Left ventricle myocardium inferior (tissue), 1 donor: ENCODE measurements at regions not wholly inside any gene's neighbourhood (a gene's known extent, or its start where the extent isn't known, plus 50 kb on each side); places are given as distances from the start of the nearest gene placed in this dataset.

Source experiments
- DNase-seq: peaks from one replicate; pipeline ENCODE4 v3.0.0-alpha.2; 2020
- H3K27ac ChIP-seq: fragments of 200-600 bp; replicated peaks from 2 replicates; pipeline ENCODE4 v1.8.0; 2021
- H3K27me3 ChIP-seq: fragments of 200-600 bp; 2 replicates; pipeline ENCODE4 v1.8.0; 2021; ENCODE audit warnings: low read depth
- H3K36me3 ChIP-seq: fragments of 200-600 bp; 2 replicates; pipeline ENCODE4 v1.8.0; 2021
- H3K4me1 ChIP-seq: fragments of 200-600 bp; 2 replicates; pipeline ENCODE4 v1.8.0; 2021
- H3K4me3 ChIP-seq: fragments of 200-600 bp; 2 replicates; pipeline ENCODE4 v1.8.0; 2021; ENCODE audit warnings: mild to moderate bottlenecking, moderate library complexity
- H3K9me3 ChIP-seq: fragments of 200-600 bp; replicated peaks from 2 replicates; pipeline ENCODE4 v1.8.0; 2021
- intact Hi-C: fragments of 100-400 bp; cut with micrococcal nuclease; formaldehyde crosslinking; loops from one replicate; pipeline ENCODE4 v1.11.0; 2022
- TF ChIP-seq, protein P1 (sequence below): fragments of 200-600 bp; IDR thresholded peaks from 2 replicates; pipeline ENCODE4 v1.8.0; 2021; ENCODE audit warnings: antibody characterized with exemption, mild to moderate bottlenecking, borderline replicate concordance
- donor health status: DM: no; HTN: yes; CAD: no; lungs with severe emphysema.

DNA sequence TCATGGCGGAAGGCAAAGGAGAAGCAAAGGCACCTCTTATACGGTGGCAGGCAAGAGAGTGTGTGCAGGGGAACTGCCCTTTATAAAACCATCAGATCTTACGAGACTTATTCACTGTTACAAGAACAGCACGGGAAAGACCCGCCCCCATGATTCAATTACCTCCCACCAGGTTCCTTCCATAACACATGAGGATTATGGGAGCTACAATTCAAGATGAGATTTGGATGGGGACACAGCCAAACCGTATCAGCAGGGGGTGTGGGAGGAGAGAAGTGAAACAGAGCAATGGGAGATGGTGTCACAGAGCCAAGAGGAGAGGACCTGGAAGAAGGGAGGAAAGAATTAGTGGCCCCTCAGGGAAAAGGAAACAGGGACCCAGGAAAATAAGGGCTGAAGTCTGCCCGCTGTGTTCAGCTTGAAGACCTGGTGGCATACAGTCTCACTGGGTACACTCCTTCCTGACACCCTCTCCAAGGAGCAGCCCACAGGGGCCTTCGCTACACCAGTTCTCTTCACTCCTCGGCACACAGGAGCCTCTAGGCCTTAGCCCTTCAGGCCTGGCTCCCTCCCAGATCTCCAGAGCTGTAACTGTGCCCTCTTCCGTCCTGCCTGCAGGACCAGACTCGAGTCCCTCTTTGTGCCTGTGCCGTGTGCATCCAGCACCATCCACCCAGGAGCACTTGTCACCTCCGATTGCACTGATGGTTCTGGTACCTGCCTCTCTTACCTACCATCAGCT is 262.1 kb downstream of the EIPR1 start:
- intact Hi-C loops: no loop called here
- Histone ChIP-seq H3K9me3 (peaks cover 5% of the 10 kb centered on the region), H3K27me3 (peaks cover 26% of the 10 kb centered on the region), H3K4me3 (no peak overlapping the region), H3K4me1 (no peaks in the 10 kb centered on the region), H3K27ac (no peak overlapping the region), H3K36me3 (no peaks in the 10 kb centered on the region)
- no peak for DNase-seq
- TF ChIP-seq, protein P1, sequence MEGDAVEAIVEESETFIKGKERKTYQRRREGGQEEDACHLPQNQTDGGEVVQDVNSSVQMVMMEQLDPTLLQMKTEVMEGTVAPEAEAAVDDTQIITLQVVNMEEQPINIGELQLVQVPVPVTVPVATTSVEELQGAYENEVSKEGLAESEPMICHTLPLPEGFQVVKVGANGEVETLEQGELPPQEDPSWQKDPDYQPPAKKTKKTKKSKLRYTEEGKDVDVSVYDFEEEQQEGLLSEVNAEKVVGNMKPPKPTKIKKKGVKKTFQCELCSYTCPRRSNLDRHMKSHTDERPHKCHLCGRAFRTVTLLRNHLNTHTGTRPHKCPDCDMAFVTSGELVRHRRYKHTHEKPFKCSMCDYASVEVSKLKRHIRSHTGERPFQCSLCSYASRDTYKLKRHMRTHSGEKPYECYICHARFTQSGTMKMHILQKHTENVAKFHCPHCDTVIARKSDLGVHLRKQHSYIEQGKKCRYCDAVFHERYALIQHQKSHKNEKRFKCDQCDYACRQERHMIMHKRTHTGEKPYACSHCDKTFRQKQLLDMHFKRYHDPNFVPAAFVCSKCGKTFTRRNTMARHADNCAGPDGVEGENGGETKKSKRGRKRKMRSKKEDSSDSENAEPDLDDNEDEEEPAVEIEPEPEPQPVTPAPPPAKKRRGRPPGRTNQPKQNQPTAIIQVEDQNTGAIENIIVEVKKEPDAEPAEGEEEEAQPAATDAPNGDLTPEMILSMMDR: no peak

DNA sequence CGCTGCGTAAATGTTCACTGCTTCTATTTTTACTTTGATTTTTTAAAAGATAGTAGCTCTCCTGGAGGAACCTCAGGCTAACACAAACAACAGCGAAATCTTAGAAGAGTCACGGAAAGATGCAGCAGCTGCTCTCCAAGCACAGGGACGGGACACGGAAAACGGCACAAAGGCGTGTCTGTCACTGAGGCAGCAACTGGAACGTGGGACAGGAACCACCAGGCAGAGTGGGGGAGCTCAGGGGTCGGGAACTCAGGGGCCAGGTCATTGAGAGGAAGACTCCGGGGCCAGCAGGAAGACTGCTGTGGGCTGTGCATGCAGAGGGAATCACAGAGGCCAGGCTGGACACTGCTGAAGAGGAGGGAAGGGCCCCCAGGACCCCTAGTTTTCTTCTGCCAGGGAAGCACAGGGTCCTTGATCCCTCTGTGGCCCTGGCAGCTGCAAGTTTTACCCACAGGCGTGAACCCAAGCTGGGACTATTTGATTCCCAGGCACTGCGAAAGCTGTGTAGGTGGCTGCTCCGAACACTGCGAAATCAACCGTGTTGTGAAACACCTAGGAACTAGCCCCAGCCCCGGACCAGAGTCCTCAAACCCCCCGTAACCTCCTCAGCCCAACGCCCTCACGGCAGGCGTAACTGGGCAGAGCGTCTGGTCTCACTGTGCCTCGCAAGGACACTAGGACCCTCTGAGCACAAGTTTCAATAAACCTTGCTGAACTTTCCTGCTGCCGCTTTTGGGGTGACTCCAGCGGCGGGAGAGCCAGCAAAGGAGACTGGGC is 263.0 kb downstream of the EIPR1 start:
- intact Hi-C loops: no loop called here
- no peaks in the 10 kb centered on the region for H3K36me3 ChIP-seq
- DNase-seq: no peak
- peaks cover 26% of the 10 kb centered on the region for H3K27me3 ChIP-seq
- H3K4me3 ChIP-seq: no peak overlapping the region
- H3K9me3 ChIP-seq: no peaks in the 10 kb centered on the region
- H3K27ac ChIP-seq: no peak overlapping the region
- TF ChIP-seq, protein P1: no peak
- H3K4me1 ChIP-seq: no peaks in the 10 kb centered on the region

DNA sequence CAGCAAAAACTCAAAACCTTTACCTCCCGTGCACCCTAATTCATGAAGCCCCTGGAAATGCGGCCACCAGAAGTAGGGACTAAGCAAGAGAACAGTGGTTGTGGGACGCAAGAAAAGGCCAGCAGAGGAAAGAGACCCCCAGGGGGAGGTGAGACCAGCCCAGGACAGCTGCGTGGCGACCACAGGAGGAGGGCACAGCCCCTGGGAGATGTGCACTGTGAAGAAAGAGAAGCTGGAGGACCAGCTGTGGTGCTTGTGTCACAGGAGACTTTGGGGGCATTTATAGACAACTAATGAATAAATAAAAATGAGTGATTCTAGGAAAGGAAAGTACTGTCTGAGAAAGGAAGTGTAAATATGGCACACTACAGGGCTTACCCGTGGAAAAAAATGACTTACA is 263.8 kb downstream of the EIPR1 start:
- intact Hi-C loops: no loop called here
- DNase-seq: no peak
- Histone ChIP-seq H3K4me1 (no peaks in the 10 kb centered on the region), H3K27me3 (peaks cover 26% of the 10 kb centered on the region), H3K4me3 (no peak overlapping the region), H3K36me3 (no peaks in the 10 kb centered on the region), H3K27ac (no peak overlapping the region), H3K9me3 (no peaks in the 10 kb centered on the region)
- TF ChIP-seq, protein P1: no peak

DNA sequence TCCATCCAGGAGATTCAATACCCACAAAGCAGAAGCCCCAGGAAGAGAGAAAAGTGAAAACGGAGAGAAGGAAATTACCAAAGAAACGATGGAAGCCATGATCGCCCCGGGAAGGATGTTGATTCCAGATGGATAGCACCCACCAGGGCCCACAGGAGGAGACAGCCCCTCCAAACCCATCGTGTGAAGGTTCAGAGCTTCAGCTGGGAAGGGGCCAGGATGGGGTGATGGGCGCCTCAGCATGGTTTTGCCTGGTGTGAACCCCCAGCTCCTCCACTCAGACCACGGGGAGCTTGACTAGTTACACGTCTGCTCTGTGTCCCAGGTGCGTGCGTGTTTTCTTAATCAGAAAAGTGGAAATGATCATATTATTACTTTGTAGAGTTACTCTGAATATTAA is 264.5 kb downstream of the EIPR1 start:
- no peak overlapping the region for H3K4me3 ChIP-seq
- no peaks in the 10 kb centered on the region for H3K9me3 ChIP-seq
- no peak overlapping the region for H3K27ac ChIP-seq
- H3K36me3 ChIP-seq: no peaks in the 10 kb centered on the region
- H3K4me1 ChIP-seq: no peaks in the 10 kb centered on the region
- TF ChIP-seq, protein P1: no peak
- no peak for DNase-seq
- H3K27me3 ChIP-seq: peaks cover 22% of the 10 kb centered on the region
- intact Hi-C loops: no loop called here

DNA sequence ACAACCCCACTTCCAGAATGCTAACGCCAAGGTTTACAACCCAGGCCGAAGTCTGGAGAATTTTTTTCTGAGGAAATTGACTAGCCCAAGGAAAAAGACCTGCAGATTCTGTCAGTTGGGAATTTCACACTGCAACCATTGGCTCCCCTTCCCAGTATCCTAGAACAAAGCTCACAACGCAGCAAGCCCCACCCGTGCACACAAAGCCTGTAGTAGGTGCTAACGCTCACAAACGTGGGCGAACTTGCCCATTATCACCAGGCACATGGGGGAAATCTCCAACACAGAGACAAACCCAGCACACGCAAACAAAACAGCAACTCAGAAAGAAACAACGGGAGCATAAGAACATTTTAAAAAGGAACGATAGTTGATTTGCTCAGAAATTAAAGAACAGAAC is 265.1 kb downstream of the EIPR1 start:
- Histone ChIP-seq H3K27me3 (peaks cover 22% of the 10 kb centered on the region), H3K27ac (no peak overlapping the region), H3K4me3 (no peak overlapping the region), H3K9me3 (no peaks in the 10 kb centered on the region), H3K4me1 (no peaks in the 10 kb centered on the region), H3K36me3 (no peaks in the 10 kb centered on the region)
- TF ChIP-seq, protein P1: no peak
- intact Hi-C loops: no loop called here
- DNase-seq: no peak
